ENCODE measurements at regions not wholly inside any gene's neighbourhood (a gene's known extent, or its start where the extent isn't known, plus 50 kb on each side); places are given as distances from the start of the nearest gene placed in this dataset.
A peak's percentile ranks its signal among the peaks of the same experiment; 100 is the strongest.
"Not testable (repeated sequence)": the region's sequence is repeated elsewhere in the genome, so short reads cannot be mapped to it uniquely, and the experiment has no call there.

DNA sequence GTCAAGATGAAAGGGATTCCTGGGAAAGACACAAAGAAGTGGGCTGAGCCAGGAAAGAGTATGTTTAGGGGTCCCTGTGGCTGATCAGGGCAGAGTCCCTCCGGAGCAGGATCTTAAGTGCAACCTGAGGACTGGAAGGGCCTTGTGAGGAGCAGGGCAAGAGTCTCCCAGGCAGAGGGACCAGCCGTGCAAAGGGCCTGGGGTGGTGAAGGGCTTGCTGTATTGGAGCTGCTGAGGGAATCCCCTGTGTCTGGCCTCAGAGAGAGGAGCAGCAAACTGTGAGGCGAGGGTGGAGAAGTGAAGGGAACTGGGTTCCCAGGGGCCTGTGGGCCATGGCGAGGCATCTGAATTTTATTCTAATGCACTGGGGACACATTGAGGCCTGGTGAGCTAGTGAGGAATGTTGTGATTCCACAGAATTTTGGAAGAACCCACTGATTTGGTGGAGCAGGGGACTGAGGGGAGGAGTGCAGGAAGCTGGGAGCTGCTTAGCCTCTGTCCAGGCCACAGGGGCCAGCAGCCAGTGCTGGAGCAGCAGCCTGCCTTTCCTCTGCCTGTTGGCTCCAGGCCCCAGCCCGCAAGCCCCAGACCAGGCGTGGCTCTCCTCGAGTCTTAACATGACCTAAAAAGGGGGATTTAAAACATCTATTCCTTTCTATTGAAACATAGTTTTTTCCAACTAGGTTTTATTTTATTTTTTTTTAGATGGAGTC is 138.4 kb upstream of the IGFBP3 start:
- no peak for FAIRE-seq
- DNase-seq (ENCODE audit: low spot score) = no peak

DNA sequence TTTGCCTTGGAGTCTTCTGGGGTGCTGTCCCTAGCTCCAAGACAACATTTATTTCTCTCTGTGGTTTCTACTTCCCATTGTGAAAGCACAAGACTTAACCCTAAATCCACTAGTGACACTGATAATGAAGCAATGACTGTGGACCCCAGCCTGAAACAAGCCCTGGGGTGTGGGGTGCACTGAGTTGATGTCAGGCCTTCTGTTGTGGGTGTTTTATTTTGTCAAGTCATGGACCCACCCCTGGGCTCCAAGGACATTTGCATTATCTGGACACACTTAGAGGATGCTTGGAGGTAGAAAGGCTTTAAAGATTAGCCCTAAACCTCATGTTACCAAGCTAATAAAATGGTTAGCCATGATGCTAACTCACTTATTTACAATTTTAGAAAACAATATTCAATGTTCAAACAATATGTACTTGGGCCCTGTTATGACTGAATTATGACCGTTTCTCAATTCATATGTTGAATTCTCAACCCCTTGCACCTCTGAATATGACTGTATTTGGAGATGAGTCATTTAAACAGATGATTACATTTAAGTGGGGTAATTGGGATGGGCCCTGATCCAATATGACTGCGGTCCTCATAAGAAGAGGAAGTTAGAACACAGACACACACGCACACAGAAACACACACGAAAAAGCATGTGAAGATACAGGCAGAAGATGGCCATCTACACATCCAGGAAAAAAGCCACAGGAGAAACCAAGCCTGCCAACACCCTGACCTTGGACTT is 137.2 kb upstream of the IGFBP3 start:
- DNase-seq (ENCODE audit: low spot score) (no peak), FAIRE-seq (no peak)

DNA sequence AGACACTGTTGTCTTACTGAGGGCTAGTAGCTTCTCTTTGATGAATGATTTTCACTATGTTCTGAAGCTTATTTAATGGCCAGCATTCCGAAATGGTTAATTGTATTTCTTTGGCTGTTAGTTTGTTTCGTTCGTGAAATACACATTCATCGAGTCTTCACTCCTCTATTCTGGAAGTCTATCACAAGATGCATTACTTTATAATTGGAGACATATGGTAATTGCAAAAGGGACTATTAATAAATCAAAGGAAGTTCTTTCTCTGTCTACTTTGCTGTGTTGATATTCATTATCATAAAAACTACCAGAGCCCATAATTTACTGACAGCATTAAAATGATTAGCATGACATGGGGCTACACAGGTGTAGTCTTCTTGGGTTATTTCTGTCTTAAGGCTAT is 133.8 kb upstream of the IGFBP3 start:
- FAIRE-seq = peak; percentile 50
- DNase-seq (ENCODE audit: low spot score) = no peak

DNA sequence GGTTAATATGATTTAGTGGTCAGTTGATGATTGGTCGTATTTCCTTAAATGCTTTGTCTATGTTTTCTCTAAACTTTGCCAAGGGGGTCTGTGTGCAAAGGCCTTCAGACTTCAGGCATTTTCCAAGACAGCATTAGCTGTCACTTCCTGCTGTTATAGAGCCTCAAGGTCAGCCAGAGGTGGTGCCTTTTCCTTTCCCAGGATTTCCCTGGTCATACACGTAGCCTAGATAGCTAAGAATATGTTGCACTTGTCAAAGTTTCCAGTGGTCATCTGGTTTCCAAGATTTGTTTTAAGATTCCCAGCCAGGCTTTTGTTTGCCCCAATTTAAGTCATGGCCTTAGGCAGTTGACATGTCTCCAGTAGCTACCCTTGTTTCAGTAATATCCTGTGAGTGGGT is 133.2 kb upstream of the IGFBP3 start:
- no peak for FAIRE-seq
- DNase-seq (ENCODE audit: low spot score) = no peak

DNA sequence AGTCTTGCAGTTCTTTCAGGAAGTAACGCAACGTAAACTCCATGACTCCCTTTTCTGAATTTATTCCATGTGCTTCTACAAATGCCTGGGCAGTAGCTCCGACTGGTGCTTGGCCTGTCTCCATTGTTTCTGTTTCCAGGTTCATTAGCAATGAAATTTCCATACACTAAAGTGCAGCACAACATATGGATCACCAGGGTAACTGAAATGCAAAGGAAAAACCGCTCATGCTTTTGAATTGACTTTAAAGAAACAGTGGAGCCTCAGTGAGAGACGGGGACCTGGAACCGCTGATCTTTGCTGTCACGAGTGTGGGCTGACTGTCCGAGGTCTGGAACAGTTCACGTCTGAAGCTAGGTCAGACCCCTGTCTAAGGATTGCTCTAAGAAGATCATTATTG is 126.5 kb upstream of the IGFBP3 start:
- no peak for FAIRE-seq
- no peak for DNase-seq (ENCODE audit: low spot score)

DNA sequence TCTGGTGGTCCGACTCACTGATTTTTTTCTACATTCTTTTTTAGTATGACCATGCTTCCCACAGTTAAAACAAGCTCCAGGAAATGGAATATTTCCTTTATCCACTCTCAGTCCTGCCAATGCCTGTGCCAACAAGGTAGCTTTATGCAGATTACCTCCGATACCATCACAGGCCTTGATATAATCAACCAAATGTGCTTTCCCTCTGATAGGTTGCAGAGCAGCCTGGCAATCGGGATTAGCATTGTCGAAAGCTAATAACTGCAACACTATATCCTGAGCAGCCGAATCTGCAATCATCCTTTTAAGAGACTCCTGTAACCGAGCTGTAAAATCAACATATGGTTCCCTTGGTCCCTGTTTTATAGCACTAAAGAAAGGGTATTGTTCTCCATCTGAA is 122.3 kb upstream of the IGFBP3 start:
- FAIRE-seq; DNase-seq (ENCODE audit: low spot score): not testable (repeated sequence)

DNA sequence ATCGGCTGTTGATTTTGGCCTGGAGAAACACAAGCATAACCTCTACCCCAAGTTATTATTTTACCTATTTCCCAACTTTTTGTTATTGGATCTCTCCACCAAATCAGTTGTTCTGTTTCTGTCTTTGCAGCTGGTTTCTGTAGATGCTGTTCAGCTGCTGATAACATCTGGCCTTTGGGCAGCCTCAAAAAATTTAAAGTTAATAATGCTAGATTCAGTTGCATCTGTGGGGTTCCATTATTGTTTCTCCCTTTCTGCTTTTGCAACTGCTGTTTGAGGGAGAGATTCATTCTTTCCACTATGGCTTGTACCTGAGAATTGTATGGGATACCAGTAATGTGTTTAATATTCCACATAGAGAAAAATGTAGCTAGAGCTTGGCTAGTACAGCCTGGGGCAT is 118.7 kb upstream of the IGFBP3 start:
- DNase-seq (ENCODE audit: low spot score); FAIRE-seq: not testable (repeated sequence)

DNA sequence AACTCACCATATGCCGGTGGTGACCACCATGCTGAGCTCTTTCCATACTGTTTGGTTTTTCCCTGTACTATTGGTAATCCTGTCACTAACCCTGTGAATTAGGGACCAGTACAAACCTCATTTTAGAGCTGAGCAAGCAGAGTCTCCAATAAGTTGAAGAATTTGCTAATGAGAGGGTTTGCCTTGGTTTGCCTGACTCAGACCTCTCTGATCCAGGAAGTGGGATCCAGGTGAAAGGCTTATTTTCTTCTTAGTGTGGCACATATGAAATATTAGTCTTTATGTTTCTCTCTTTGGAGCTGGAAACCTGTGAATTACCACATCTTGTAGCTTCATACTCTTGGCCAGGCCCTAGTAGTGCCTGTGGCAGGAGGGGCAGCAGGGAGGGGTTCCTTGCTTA is 114.1 kb upstream of the IGFBP3 start:
- DNase-seq (ENCODE audit: low spot score) (no peak), FAIRE-seq (no peak)

DNA sequence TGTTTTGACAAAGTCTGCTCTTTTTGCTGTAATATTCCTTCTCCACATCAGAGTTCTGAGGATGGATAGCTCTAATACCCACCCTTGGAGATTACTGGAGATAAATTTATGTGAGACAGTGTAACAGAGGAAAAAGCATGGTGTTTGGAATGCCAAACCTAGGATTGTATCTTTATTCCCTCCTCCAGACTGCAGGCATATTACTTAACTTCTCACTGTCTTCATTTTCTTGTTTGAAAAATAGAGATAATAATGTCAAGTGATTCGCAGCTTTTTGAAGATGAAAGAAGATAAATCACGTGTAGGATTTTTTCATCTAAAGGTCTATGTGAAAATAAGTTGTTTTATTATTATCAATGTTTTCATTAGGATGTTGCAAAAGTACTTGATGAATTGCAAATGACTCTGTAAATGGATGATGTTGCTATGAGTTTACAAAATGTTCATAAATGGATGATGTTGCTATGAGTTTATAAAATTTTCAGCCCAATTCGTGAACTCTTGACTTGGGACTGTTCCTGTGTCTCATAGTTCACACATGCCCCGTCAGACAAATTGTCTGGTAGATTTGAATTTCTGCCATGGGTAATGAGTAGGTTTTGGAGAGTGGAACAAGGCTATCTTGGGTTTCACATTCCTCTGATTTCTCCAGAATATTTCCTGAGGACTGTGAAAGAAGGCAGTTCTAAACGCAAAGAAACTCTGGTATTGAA is 113.1 kb upstream of the IGFBP3 start:
- no peak for DNase-seq (ENCODE audit: low spot score)
- no peak for FAIRE-seq

DNA sequence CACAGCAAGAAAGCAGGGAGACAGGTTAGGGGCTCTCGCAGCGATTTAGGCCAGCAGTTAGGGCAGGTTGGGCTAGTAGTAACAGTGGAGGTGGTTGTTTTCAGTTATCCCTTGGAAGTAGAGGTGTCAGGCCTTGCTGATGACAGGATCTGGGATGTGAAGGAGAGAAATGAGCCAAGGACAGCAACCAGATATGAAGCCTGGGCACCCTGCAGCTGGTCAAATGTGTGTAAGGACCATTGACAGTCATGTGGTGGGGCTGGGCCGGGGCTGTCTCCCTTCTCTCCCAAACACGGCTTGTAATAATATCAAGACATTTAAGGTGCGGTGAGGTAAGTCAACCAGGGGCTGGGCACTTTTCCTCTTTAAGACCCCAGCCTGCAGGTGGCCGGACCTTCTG is 112.5 kb upstream of the IGFBP3 start:
- FAIRE-seq (no peak), DNase-seq (ENCODE audit: low spot score) (no peak)

DNA sequence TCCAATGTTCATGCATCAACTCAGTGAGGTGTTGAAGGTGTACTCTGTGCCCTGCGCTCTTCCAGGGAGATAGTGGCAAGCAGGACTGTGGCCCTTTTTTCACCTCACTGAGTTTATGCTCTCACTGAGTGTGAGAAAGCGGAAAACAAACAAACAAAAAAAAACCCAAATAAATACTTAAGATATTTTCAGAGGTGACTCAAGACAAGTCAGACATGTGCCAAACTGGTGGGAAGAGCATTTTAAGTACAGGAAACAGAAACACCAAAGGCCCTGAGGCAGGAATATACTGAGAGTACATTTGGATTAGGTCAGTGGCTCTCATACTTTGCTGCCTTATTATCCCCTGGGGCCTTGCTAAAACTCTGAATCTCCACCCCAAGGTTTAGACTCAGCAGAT is 111.9 kb upstream of the IGFBP3 start:
- peak; percentile 9 for FAIRE-seq
- DNase-seq (ENCODE audit: low spot score) = no peak

DNA sequence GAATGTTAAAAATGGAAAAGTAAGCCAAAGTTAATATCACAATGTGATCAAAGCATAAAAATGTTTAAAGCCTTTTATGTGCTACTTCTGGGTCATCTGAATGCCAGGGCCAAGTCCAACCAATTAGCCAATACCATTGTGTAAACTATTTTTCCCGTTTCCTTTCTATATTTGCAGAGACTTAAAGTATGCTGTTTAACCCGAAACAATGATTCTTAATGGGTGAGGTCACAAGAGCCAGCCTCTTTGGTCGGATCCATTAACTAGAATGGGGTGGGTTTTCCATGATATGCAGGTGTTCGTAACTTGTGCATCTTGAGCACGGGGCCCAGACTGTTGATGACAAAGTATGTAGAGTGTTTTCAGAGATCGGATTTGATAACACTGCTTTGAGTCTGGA is 111.3 kb upstream of the IGFBP3 start:
- DNase-seq (ENCODE audit: low spot score) (no peak), FAIRE-seq (no peak)

DNA sequence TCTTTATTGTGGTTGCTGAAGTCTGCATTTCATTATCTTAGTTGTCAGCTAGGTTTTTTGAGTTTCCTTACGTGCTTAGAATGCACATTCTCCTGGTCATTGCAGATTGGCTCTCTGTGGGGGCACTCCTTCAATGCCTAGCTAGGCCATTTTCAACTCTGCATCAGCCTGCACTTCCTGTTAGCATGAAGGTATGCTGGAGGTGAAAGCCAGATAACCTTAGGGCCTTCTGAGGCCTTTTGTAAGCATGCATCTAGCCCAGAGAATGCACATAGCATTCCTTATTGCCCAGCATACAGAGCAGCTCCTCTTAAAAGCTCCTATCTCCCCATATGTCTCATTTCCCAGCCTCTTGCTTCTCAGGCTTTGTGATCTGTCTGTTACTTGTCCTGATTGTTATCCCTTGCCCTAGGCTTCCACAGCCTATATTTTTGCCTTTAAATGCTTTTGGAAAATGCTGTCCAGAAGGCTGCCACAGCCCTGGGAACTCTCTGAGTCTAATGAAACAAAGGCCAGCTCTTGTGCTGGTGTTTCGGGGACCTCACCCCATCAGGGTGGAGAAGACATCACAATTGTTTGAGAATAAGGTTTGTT is 108.1 kb upstream of the IGFBP3 start:
- DNase-seq (ENCODE audit: low spot score) (no peak), FAIRE-seq (no peak)

DNA sequence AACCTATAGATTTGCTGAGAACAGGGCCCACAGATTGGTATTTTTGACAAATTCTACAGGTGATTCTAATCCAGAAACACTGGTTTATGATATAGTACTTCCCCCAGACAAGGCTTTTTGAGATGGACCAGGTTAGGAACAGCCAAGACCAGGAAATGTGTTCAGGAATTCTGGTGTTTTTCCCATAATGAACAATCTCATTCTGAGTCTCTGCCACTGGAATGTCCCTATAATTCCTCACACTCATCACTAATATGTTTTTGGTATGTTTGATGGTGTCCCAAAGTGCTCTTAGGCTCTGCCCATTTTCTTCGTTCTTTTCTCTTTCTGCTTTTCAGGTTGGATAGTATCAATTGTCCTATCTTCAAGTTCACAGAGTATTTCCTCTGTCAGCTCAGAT is 107.2 kb upstream of the IGFBP3 start:
- FAIRE-seq = no peak

DNA sequence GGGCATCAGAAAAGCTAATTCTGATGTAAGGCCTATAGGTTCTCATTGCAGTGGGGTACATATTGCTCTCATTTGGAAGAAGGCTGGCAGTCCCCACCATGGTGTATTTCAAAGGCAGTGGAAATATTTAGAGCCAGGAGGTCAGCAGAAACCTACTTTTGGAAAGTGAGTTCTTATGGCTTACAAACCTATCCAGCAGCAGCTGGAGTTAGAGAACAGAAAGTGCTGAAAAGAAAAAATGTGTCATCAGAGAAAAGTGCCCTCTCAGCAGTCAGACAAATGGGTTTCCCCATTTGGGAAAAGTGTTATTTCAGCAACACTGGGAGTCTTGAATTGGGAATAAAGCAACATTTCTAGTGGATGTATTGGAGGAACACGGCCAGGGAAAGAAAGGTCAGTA is 105.7 kb upstream of the IGFBP3 start:
- no peak for FAIRE-seq

More for the DNA sequence above, 107.2 kb upstream of the IGFBP3 start:
- DNase-seq (ENCODE audit: low spot score) = no peak

DNA sequence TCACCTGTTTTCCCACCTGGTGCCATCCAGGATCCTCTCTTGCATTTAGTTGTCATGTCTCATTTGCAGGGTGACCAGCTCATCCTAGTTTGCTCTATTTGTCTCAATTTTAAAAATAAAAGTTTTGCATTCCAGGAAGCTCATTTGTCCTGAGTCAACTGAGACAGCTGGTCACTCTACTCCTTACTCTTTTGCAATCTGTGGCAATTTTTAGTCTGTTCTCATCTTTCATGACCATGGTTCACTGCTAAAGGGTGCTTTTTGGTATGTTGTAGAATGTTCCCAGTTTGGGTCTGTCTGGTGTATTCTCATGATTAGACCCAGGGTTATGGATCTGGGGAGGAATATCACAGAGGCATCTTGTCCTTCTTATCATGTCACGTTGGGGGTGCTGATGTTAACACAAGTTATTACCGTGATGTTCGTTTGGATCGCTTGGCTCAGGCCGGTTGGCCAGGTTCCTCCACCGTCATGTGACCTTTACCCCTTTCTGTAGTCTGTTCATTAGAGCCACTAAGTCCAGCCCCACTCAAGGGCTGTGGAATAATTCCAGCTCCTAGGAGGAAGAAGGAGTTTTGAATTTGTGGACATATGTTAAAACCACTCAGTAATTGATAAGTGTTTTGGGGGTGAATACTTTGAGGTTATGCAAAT is 103.3 kb upstream of the IGFBP3 start:
- DNase-seq (ENCODE audit: low spot score) = no peak
- no peak for FAIRE-seq

More for the DNA sequence above, 105.7 kb upstream of the IGFBP3 start:
- DNase-seq (ENCODE audit: low spot score) = no peak

DNA sequence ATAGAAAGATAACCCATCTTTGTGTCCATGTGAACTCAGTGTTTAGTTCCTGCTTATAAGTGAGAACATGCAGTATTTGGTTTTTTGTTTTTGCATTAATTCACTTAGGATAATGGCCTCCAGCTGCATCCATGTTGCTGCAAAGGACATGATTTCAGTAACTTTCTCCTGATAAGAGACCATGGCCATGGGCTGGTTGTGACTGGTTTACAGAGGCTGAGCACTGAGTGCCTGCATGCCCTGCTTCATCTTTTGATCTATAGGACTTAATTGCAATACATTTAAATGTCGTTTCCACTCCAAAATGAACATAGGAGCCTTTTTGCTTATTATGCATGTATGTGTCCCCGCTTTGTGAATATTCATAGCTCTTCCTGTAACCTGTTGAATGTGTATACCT is 101.3 kb upstream of the IGFBP3 start:
- FAIRE-seq = no peak
- no peak for DNase-seq (ENCODE audit: low spot score)

DNA sequence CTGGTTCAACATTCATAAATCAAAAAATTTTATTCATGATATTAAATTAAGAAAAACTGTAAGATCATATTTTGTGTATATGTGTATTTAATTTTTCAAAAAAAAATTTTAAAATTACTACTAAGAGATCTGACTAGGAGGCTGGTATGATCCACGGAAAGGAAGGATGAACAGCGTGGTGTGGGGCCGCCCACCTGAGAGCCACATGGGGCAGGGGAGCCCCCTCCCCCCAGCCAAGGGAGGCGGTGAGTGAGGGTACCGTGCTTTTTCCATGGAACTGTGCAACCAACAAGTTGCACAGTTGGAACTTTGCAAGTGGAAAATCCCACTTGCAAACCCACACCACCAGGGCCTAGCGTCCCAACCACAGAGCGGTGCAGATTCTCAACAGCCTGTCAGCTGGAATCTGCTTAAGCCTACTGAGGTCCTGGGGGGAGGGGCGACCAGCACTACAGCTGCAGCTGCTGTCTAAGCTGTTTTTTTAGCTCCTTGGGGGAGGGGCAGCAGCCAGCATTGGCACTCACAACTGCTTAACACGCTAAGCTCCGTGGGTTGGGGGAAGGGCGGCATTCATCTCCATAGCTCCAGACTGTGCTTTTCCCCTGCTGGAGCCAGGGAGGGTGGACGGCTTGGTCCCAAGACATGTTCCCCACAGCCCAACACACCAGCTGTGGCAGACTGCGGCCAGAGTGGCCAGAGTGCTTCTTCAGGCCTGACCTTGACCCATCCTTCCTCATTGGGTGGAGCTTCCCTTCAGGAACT is 94.2 kb upstream of the IGFBP3 start:
- no peak for DNase-seq (ENCODE audit: low spot score)

DNA sequence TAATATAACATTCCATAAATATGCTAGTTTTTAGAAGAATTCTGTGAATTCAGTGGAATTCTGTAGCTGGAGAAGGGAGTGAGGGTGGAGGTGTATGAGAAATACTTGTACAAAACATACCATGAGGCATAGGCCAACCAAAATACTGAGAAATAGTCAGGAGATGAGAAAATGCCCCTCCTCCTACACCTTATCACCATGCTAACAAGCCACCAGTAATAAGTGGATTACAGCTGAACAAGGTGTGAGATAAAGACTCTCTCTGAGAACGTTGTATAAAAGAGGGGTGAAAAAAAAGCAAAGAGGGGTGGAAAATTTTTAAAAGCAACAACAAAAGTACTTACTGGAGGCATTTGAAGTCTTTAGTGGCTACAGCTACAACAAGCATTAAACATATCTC is 90.4 kb upstream of the IGFBP3 start:
- FAIRE-seq (no peak), DNase-seq (ENCODE audit: low spot score) (no peak)

More for the DNA sequence above, 94.2 kb upstream of the IGFBP3 start:
- FAIRE-seq = peak; percentile 70

DNA sequence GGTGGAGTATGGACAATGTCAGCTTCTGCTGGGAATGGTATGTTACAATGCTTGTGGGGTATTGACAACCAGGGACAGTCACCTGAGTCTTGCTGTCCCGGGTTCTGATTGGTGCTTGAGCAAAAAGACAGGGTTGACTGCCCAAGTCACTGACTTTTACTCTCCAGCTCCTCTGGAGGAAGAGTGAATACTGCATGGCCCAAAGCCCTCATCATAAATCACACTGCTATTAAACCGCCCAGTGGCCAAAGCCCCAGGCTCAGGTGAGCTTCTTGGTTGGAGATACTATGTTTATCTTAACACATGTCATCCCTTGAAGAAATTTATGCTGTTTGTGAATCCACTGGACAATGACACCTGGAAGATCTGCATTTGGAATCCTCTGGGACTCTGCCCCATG is 90.0 kb upstream of the IGFBP3 start:
- no peak for DNase-seq (ENCODE audit: low spot score)
- no peak for FAIRE-seq

DNA sequence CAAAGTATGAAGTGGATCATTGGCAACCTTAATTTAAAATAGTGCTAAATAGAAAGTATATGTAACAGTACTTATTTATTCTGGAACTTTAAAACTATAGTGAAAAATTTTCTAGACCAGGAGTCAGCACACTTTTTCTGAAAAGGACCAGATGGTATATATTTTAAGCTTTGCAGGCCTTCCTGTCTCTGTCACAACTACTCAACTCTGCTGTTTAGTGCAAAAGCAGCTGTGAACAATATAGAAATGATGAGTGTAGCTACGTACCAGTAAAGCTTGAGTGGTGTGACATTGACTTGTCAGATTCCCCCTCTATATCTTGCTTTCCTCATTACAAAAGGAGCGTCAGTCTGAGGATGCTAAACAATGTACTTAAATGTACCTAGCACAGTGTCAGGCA is 88.1 kb upstream of the IGFBP3 start:
- DNase-seq (ENCODE audit: low spot score) (no peak), FAIRE-seq (peak; percentile 17)

Measured in urothelium cell line (cell line).